ENCODE measurements at regions not wholly inside any gene's neighbourhood (a gene's known extent, or its start where the extent isn't known, plus 50 kb on each side); places are given as distances from the start of the nearest gene placed in this dataset.

- H3K27me3 ChIP-seq, result no peaks in the 10 kb centered on the region
- peak overlapping the region in 2 of 11 experiments; percentile 60 to 69; a peak in 4 of 22 replicates for H3K4me2 ChIP-seq
- no peak overlapping the region for H3K4me3 ChIP-seq
- no peak overlapping the region for H3K9ac ChIP-seq
- no peaks in the 10 kb centered on the region for H3K36me3 ChIP-seq
- peak overlapping the region in 2 of 11 experiments; percentile 25 to 57; a peak in 3 of 22 replicates for H3K27ac ChIP-seq
- peaks cover 0 to 35% (median 0%) of the 10 kb centered on the region in 10 experiments; a peak in 4 of 20 replicates for H3K4me1 ChIP-seq
- no peaks in the 10 kb centered on the region for H3K9me3 ChIP-seq (replicated peaks in 1 of 11)
- H4K20me1 ChIP-seq, result no peaks in the 10 kb centered on the region
- no peak for TF ChIP-seq Cebpa-rat (IDR thresholded peaks at IDR 0.05)
These were observed 354.9 kb downstream of the RSL24D1 start for GRCh38 chr15:54841701-54842305.

GRCh38 chr15:54840621-54841398 lies 355.9 kb downstream of the RSL24D1 start:
- Histone ChIP-seq H3K27me3 (no peaks in the 10 kb centered on the region), H3K36me3 (no peaks in the 10 kb centered on the region), H3K4me3 (no peak overlapping the region), H4K20me1 (no peaks in the 10 kb centered on the region), H3K4me2 (peak overlapping the region in 2 of 11 experiments; percentile 60 to 69; a peak in 4 of 22 replicates), H3K9ac (no peak overlapping the region), H3K27ac (no peak overlapping the region; a peak in 1 of 22 replicates), H3K4me1 (peaks cover 0 to 35% (median 0%) of the 10 kb centered on the region in 10 experiments; a peak in 4 of 20 replicates), H3K9me3 (replicated peaks in 1 of 11) (no peaks in the 10 kb centered on the region)
- TF ChIP-seq Cebpa-rat (IDR thresholded peaks at IDR 0.05), result no peak

- H3K9ac ChIP-seq, result no peak overlapping the region
- H3K27me3 ChIP-seq, result no peaks in the 10 kb centered on the region
- no peak for TF ChIP-seq Cebpa-rat (IDR thresholded peaks at IDR 0.05)
- no peaks in the 10 kb centered on the region for H4K20me1 ChIP-seq
- H3K9me3 ChIP-seq (replicated peaks in 1 of 11), result 0 out of 22 replicates have a peak, but pooled peaks cover 0 to 6% (median 0%) of the 10 kb centered on the region in 11 experiments
- peaks cover 0 to 49% (median 0%) of the 10 kb centered on the region in 10 experiments; a peak in 5 of 20 replicates for H3K4me1 ChIP-seq
- H3K4me3 ChIP-seq, result no peak overlapping the region
- H3K4me2 ChIP-seq, result no peak overlapping the region
- no peaks in the 10 kb centered on the region for H3K36me3 ChIP-seq
- H3K27ac ChIP-seq, result no peak overlapping the region
These were observed 357.4 kb downstream of the RSL24D1 start for GRCh38 chr15:54839379-54839778.

- no peak overlapping the region for H3K4me3 ChIP-seq
- no peak overlapping the region for H3K27ac ChIP-seq
- H3K4me2 ChIP-seq, result no peak overlapping the region
- H4K20me1 ChIP-seq, result no peaks in the 10 kb centered on the region
- peaks cover 0 to 36% (median 0%) of the 10 kb centered on the region in 10 experiments; a peak in 5 of 20 replicates for H3K4me1 ChIP-seq
- no peaks in the 10 kb centered on the region for H3K27me3 ChIP-seq
- no peak overlapping the region for H3K9ac ChIP-seq
- H3K9me3 ChIP-seq (replicated peaks in 1 of 11), result 0 out of 22 replicates have a peak, but pooled peaks cover 0 to 6% (median 0%) of the 10 kb centered on the region in 11 experiments
- no peaks in the 10 kb centered on the region for H3K36me3 ChIP-seq
- no peak for TF ChIP-seq Cebpa-rat (IDR thresholded peaks at IDR 0.05)
These were observed 360.5 kb downstream of the RSL24D1 start for GRCh38 chr15:54836052-54836795.

- Histone ChIP-seq H3K36me3 (no peaks in the 10 kb centered on the region), H3K27me3 (no peaks in the 10 kb centered on the region), H3K9ac (no peak overlapping the region), H3K9me3 (replicated peaks in 1 of 11) (peaks cover 0 to 38% (median 8%) of the 10 kb centered on the region in 11 experiments; a peak in 13 of 22 replicates), H3K4me3 (no peak overlapping the region), H3K4me2 (peak overlapping the region in 2 of 11 experiments; percentile 47 to 55; a peak in 4 of 22 replicates), H3K27ac (peak overlapping the region in 2 of 11 experiments; percentile 14 to 36; a peak in 2 of 22 replicates), H3K4me1 (peaks cover 0 to 43% (median 0%) of the 10 kb centered on the region in 10 experiments; a peak in 4 of 20 replicates), H4K20me1 (no peaks in the 10 kb centered on the region)
- no peak for TF ChIP-seq Cebpa-rat (IDR thresholded peaks at IDR 0.05)
These were observed 366.9 kb downstream of the RSL24D1 start for GRCh38 chr15:54829821-54830220.

GRCh38 chr15:54820811-54821210 lies 375.9 kb downstream of the RSL24D1 start:
- TF ChIP-seq Cebpa-rat (IDR thresholded peaks at IDR 0.05), result no peak
- H4K20me1 ChIP-seq, result no peaks in the 10 kb centered on the region

GRCh38 chr15:54820098-54820497 lies 376.6 kb downstream of the RSL24D1 start:
- peaks cover 0 to 17% (median 0%) of the 10 kb centered on the region in 11 experiments; a peak in 2 of 22 replicates for H3K9me3 ChIP-seq (replicated peaks in 1 of 11)
- TF ChIP-seq Cebpa-rat (IDR thresholded peaks at IDR 0.05), result no peak
- no peaks in the 10 kb centered on the region for H3K36me3 ChIP-seq
- H3K9ac ChIP-seq, result peak overlapping the region in 2 of 11 experiments; percentile 54 to 72; a peak in 2 of 22 replicates
- no peaks in the 10 kb centered on the region for H4K20me1 ChIP-seq
- peak overlapping the region in 3 of 11 experiments; percentile 51 to 90 (median 75); a peak in 6 of 22 replicates for H3K27ac ChIP-seq
- peak overlapping the region in 3 of 11 experiments; percentile 28 to 81 (median 79); a peak in 5 of 22 replicates for H3K4me2 ChIP-seq
- no peaks in the 10 kb centered on the region for H3K27me3 ChIP-seq
- H3K4me3 ChIP-seq, result no peak overlapping the region
- H3K4me1 ChIP-seq, result peaks cover 0 to 50% (median 0%) of the 10 kb centered on the region in 10 experiments; a peak in 6 of 20 replicates

More at GRCh38 chr15:54820811-54821210, 375.9 kb downstream of the RSL24D1 start:
- H3K9me3 ChIP-seq (replicated peaks in 1 of 11), result peaks cover 0 to 21% (median 0%) of the 10 kb centered on the region in 11 experiments; a peak in 2 of 22 replicates
- H3K9ac ChIP-seq, result peak overlapping the region in 2 of 11 experiments; percentile 54 to 62; a peak in 2 of 22 replicates
- H3K36me3 ChIP-seq, result no peaks in the 10 kb centered on the region
- H3K27me3 ChIP-seq, result no peaks in the 10 kb centered on the region
- H3K4me3 ChIP-seq, result no peak overlapping the region
- peak overlapping the region in 3 of 11 experiments; percentile 51 to 90 (median 75); a peak in 6 of 22 replicates for H3K27ac ChIP-seq
- H3K4me1 ChIP-seq, result peaks cover 0 to 49% (median 0%) of the 10 kb centered on the region in 10 experiments; a peak in 6 of 20 replicates
- H3K4me2 ChIP-seq, result peak overlapping the region in 3 of 11 experiments; percentile 28 to 81 (median 79); a peak in 4 of 22 replicates

- Histone ChIP-seq H3K9ac (no peak overlapping the region), H3K4me3 (no peak overlapping the region), H4K20me1 (no peaks in the 10 kb centered on the region), H3K4me2 (no peak overlapping the region), H3K4me1 (peaks cover 0 to 43% (median 0%) of the 10 kb centered on the region in 10 experiments; a peak in 6 of 20 replicates), H3K27me3 (no peaks in the 10 kb centered on the region), H3K36me3 (no peaks in the 10 kb centered on the region), H3K9me3 (replicated peaks in 1 of 11) (peaks cover 0 to 12% (median 0%) of the 10 kb centered on the region in 11 experiments; a peak in 4 of 22 replicates), H3K27ac (no peak overlapping the region)
- TF ChIP-seq Cebpa-rat (IDR thresholded peaks at IDR 0.05), result no peak
These were observed 380.3 kb downstream of the RSL24D1 start for GRCh38 chr15:54816401-54816800.
